Brain pericyte (primary cell): ENCODE measurements at regions not wholly inside any gene's neighbourhood (a gene's known extent, or its start where the extent isn't known, plus 50 kb on each side); places are given as distances from the start of the nearest gene placed in this dataset.

Source experiments
- DNase-seq: peaks from one replicate; pipeline ENCODE4 v3.0.0-alpha.2; 2012; ENCODE audit warnings: low read depth, low spot score

GRCh38 chr2:181305301-181306123 is 151.7 kb upstream of the ITGA4 start:
- no peak for DNase-seq

- no peak for DNase-seq
Observed at GRCh38 chr2:181306785-181307184, 150.4 kb upstream of the ITGA4 start.

GRCh38 chr2:181307203-181307991 is 149.8 kb upstream of the ITGA4 start:
- DNase-seq: no peak

DNA sequence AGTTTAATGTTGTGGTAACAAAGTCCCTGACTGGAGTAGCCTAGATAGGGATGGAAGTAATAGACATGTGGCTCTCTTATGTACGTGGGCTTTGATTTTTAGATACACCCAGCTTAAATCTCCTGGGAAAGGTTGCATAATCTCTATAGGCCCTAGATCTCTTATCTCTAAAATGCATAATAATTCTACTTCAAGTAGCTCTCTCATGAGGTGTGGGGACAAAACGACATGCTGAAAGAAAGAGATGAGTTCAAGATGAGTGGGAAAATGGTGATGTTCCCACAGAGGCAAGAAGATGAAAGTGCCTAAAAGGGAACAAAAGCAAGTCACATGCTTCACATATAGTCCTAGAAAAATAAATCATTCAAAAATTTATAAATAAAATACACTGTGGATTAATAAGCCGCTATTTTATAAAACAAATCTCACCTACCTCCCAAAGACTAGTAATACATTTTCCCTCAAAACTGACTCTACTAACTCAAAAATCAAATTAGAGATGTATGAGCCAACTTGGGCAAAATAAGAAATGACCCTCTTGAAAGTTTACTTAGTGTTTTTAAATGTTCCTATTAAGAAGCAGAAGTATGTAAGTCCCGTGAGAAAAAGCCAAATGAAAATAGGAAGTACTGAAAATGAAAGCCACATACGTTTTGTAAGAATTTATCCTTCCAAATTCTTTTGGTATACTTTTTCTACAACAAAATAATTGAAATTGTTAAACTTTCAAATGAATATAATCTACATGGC is 148.2 kb upstream of the ITGA4 start:
- no peak for DNase-seq

GRCh38 chr2:181309586-181309985 is 147.6 kb upstream of the ITGA4 start:
- no peak for DNase-seq

DNA sequence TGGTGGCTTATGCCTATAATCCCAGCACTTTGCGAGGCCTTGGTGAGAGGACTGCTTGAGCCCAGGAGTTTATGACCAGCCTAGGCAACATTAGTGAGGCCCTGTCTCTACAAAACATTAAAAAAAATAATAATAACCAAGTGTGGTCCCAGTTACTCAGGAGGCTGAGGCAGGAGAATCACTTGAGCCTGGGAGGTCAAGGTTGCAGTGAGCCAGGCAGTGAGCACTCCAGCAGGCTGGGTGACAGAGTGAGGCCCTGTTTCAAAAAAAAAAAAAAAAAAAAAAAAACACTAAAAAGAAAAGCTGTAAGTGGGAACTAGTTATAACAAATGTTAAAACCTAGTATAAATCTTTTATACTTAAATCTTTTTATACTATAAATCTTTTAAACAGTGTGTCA is 146.2 kb upstream of the ITGA4 start:
- DNase-seq: no peak

- no peak for DNase-seq
Observed at GRCh38 chr2:181311837-181312236, 145.3 kb upstream of the ITGA4 start.

DNA sequence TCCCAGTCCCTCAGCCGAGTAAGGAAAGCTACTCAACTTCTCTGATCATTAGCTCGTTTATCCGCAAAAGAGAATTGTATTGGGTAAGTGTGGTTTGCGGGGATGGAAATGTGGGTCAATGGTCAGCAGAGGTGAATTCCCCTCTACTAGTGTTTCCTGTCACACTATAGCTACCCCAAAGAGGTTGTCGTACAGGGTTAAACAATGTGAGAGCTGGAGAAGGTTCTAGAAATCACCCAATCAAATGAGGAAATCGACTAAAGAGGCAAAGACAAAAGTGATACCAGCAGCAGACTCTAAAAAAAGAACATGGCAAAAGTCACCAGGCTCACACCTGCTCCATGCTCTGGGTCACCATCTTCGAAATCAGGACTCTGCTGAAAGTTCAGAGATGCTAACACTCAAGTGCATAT is 144.7 kb upstream of the ITGA4 start:
- no peak for DNase-seq

GRCh38 chr2:181313845-181314244 is 143.3 kb upstream of the ITGA4 start:
- DNase-seq: no peak

- DNase-seq: no peak
Observed at GRCh38 chr2:181314551-181314950, 142.6 kb upstream of the ITGA4 start.

GRCh38 chr2:181317511-181317910 is 139.7 kb upstream of the ITGA4 start:
- DNase-seq: no peak

GRCh38 chr2:181318504-181319280 is 138.5 kb upstream of the ITGA4 start:
- no peak for DNase-seq

- no peak for DNase-seq
Observed at GRCh38 chr2:181319286-181319685, 137.9 kb upstream of the ITGA4 start.

GRCh38 chr2:181320638-181321037 is 136.5 kb upstream of the ITGA4 start:
- DNase-seq: no peak

DNA sequence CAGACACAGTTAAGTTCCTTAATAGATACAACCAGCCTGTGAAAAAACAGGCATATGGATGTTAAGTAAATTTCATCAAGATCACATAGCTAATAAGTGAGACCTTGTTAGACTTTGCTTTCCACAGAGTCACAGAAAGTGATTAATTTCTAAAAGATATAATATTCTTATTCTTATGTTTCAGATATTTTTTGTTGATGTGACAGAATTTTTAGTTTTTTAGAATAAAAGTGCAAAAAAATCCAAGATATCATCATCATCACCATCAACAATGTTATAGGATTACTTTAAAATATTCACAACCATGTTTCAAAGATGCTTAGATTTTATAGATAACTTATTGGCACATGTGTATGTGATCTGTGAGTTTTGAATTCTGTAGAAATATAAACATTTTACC is 132.3 kb upstream of the ITGA4 start:
- DNase-seq: no peak

GRCh38 chr2:181326661-181327060 is 130.5 kb upstream of the ITGA4 start:
- no peak for DNase-seq

GRCh38 chr2:181330286-181330685 is 126.9 kb upstream of the ITGA4 start:
- DNase-seq: no peak

GRCh38 chr2:181332044-181332605 is 125.1 kb upstream of the ITGA4 start:
- DNase-seq: no peak

DNA sequence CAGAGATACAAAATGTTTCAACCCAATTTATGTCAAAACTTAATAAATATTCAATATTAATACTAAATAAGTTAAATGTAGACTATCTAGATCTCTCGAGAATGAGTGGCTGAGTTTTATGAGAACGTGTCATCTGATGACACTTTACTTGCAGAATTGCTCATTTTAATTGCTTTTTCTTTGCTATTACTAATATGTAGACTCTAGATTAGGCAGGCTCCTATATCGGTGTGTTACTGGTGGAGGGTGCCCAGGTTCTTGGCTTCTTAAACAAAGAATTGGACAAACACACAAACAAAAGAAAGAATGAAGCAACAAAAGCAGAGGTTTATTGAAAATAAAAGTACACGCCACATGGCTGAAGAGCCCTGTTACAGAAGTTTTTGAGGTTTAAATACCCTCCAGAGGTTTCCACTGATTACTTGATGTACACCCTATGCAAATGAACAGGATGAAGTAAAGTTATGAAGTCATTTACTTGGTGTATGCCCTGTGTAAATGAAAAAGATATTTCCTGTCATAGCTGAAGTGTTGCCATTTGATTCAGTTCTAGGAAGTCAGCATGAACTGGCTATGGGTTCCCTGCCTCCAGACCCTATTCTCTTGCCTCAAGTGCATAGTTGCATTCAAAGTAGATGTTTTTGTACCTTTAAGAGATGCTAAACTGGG is 122.9 kb upstream of the ITGA4 start:
- DNase-seq: no peak

DNA sequence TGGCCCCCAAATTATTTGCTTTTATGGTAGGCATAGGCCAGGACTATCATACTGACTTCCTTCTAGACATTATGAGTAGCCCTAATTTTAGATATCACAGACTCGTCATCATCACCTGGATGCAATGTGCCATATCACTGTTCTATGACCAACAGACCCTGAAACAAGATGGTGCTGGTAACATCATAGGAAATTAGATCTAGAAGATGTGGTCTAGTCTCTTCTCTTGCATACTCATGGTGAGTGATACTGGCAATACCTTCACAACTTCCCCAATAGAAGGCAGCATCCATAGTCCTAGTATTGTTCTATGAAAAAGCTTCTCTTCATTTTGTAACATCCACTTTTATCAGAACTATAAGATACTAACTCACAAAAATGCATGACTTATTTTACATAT is 116.3 kb upstream of the ITGA4 start:
- DNase-seq: no peak
